ENCODE measurements at regions not wholly inside any gene's neighbourhood (a gene's known extent, or its start where the extent isn't known, plus 50 kb on each side); places are given as distances from the start of the nearest gene placed in this dataset.

GRCh38 chr1:98030976-98031375 is 110.1 kb upstream of the DPYD start:
- no peak for DNase-seq (ENCODE audit: low read depth)

- peak; percentile 89 for DNase-seq (ENCODE audit: low read depth)
Measured at GRCh38 chr1:98030483-98030882, 109.6 kb upstream of the DPYD start.

GRCh38 chr1:98028800-98029199 is 108.0 kb upstream of the DPYD start:
- DNase-seq (ENCODE audit: low read depth) = peak; percentile 88

GRCh38 chr1:98027103-98027705 is 106.4 kb upstream of the DPYD start:
- no peak for DNase-seq (ENCODE audit: low read depth)

- no peak for DNase-seq (ENCODE audit: low read depth)
Measured at GRCh38 chr1:98025858-98026257, 105.0 kb upstream of the DPYD start.

- DNase-seq (ENCODE audit: low read depth) = no peak
Measured at GRCh38 chr1:98021126-98021525, 100.3 kb upstream of the DPYD start.

GRCh38 chr1:98019747-98020146 is 98.9 kb upstream of the DPYD start:
- no peak for DNase-seq (ENCODE audit: low read depth)

GRCh38 chr1:98018074-98018473 is 97.2 kb upstream of the DPYD start:
- no peak for DNase-seq (ENCODE audit: low read depth)

GRCh38 chr1:98017184-98017583 is 96.3 kb upstream of the DPYD start:
- no peak for DNase-seq (ENCODE audit: low read depth)

GRCh38 chr1:98008373-98008772 is 87.5 kb upstream of the DPYD start:
- no peak for DNase-seq (ENCODE audit: low read depth)

- DNase-seq (ENCODE audit: low read depth) = no peak
Measured at GRCh38 chr1:98005326-98006010, 84.6 kb upstream of the DPYD start.

- DNase-seq (ENCODE audit: low read depth) = no peak
Measured at GRCh38 chr1:98003442-98003841, 82.6 kb upstream of the DPYD start.

- no peak for DNase-seq (ENCODE audit: low read depth)
Measured at GRCh38 chr1:98002288-98002687, 81.5 kb upstream of the DPYD start.

- no peak for DNase-seq (ENCODE audit: low read depth)
Measured at GRCh38 chr1:98001764-98002163, 80.9 kb upstream of the DPYD start.

GRCh38 chr1:97999320-97999719 is 78.5 kb upstream of the DPYD start:
- peak; percentile 91 for DNase-seq (ENCODE audit: low read depth)

- no peak for DNase-seq (ENCODE audit: low read depth)
Measured at GRCh38 chr1:97996880-97997279, 76.0 kb upstream of the DPYD start.

GRCh38 chr1:97989094-97989680 is 68.4 kb upstream of the DPYD start:
- no peak for DNase-seq (ENCODE audit: low read depth)

- no peak for DNase-seq (ENCODE audit: low read depth)
Measured at GRCh38 chr1:97986041-97987005, 65.5 kb upstream of the DPYD start.

GRCh38 chr1:97983126-97983525 is 62.3 kb upstream of the DPYD start:
- DNase-seq (ENCODE audit: low read depth) = no peak

- DNase-seq (ENCODE audit: low read depth) = no peak
Measured at GRCh38 chr1:97980530-97980929, 59.7 kb upstream of the DPYD start.

- DNase-seq (ENCODE audit: low read depth) = no peak
Measured at GRCh38 chr1:97976801-97977200, 56.0 kb upstream of the DPYD start.
